ENCODE measurements at regions not wholly inside any gene's neighbourhood (a gene's known extent, or its start where the extent isn't known, plus 50 kb on each side); places are given as distances from the start of the nearest gene placed in this dataset.

DNA sequence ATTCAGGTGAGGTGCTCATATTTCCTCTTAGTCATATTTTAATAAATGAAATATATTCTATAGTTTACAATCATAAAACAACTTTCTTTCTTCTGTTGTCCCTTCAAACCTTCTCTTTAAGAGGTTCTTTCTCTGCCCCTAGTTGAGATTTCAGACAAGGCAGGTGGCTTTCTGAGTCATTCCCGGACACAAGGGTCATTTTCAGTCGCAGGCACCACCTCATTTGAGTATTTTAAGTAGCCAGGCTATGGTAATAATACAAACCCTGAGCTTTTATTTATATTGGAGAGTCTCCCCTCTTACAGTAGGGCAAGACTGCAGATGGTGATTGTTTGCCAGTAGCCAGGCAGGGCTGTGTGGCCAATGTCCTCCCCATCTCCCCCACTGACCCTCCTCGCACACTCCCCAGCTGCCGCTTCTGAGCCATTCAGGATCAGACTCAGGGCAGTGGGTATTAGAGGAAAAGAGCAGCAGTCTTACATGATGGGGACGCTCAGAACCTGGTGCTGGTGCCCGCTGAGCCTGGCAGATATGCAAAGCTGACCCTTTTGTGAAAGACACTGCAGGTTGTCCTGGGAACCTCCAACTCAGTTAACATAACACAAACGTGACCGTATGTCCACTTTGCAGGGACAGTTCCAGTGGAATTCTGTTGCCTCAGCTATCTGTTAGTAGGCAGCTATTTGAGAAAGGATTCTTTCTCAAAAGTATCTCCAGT is 101.1 kb upstream of the BCL2L14 start:
- no peaks in the 10 kb centered on the region for H3K9me3 ChIP-seq
- DNase-seq = no peak
- H3K27ac ChIP-seq = no peak overlapping the region
- TF ChIP-seq, protein P1, sequence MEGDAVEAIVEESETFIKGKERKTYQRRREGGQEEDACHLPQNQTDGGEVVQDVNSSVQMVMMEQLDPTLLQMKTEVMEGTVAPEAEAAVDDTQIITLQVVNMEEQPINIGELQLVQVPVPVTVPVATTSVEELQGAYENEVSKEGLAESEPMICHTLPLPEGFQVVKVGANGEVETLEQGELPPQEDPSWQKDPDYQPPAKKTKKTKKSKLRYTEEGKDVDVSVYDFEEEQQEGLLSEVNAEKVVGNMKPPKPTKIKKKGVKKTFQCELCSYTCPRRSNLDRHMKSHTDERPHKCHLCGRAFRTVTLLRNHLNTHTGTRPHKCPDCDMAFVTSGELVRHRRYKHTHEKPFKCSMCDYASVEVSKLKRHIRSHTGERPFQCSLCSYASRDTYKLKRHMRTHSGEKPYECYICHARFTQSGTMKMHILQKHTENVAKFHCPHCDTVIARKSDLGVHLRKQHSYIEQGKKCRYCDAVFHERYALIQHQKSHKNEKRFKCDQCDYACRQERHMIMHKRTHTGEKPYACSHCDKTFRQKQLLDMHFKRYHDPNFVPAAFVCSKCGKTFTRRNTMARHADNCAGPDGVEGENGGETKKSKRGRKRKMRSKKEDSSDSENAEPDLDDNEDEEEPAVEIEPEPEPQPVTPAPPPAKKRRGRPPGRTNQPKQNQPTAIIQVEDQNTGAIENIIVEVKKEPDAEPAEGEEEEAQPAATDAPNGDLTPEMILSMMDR (IDR thresholded peaks at IDR 0.05) = no peak
- no peak for TF ChIP-seq POLR2A (IDR thresholded peaks at IDR 0.05)
- H3K27me3 ChIP-seq = no peaks in the 10 kb centered on the region
- no peak overlapping the region for H3K4me3 ChIP-seq
- no peaks in the 10 kb centered on the region for H3K4me1 ChIP-seq
- no peaks in the 10 kb centered on the region for H3K36me3 ChIP-seq

DNA sequence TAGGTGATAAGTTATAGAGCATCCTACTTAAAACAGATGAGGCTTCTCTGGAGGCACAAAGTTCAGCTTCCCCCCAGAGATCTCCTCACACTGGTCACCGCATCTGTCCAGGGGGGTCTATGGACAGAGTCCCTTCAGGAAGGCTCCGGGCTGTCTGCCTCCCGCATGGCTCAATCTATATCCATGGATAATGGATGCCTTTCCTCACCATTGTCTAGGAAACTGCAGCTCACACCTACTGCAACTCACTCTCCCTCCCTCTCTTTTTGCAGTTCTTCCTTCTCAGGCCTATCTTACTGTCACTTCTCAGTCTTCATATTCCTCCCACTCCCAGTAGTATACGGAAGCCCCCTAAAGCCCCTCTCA is 100.6 kb upstream of the BCL2L14 start:
- no peak for TF ChIP-seq POLR2A (IDR thresholded peaks at IDR 0.05)
- TF ChIP-seq, protein P1 (IDR thresholded peaks at IDR 0.05) = no peak
- H3K36me3 ChIP-seq = no peaks in the 10 kb centered on the region

DNA sequence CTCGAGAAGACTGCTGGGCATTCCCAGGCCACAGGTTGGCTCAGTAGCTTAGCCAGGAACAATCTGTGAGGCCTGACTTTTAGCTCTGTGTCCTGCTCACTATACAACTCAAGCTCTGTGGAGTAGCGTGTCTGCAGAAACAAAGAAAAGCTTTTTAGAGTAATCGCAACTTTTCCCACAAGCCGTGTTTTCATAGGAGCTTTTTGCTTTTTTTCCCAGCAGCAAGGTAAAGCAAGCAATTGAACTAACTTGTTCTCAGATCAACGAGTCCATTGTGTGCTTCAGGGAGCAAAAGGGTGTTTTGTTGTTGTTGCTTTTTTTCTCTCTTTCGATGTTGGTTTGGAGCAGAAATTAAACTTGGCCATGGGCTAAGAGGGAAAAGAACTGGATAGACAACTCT is 97.3 kb upstream of the BCL2L14 start:
- H3K36me3 ChIP-seq = no peaks in the 10 kb centered on the region
- DNase-seq = no peak
- TF ChIP-seq POLR2A (IDR thresholded peaks at IDR 0.05) = no peak
- TF ChIP-seq, protein P1 (IDR thresholded peaks at IDR 0.05) = no peak
- no peak overlapping the region for H3K4me3 ChIP-seq
- no peaks in the 10 kb centered on the region for H3K27me3 ChIP-seq
- no peaks in the 10 kb centered on the region for H3K9me3 ChIP-seq
- no peaks in the 10 kb centered on the region for H3K4me1 ChIP-seq
- no peak overlapping the region for H3K27ac ChIP-seq

More for the DNA sequence above, 100.6 kb upstream of the BCL2L14 start:
- Histone ChIP-seq H3K4me1 (no peaks in the 10 kb centered on the region), H3K27me3 (no peaks in the 10 kb centered on the region), H3K9me3 (no peaks in the 10 kb centered on the region), H3K4me3 (no peak overlapping the region), H3K27ac (no peak overlapping the region)
- DNase-seq = no peak

DNA sequence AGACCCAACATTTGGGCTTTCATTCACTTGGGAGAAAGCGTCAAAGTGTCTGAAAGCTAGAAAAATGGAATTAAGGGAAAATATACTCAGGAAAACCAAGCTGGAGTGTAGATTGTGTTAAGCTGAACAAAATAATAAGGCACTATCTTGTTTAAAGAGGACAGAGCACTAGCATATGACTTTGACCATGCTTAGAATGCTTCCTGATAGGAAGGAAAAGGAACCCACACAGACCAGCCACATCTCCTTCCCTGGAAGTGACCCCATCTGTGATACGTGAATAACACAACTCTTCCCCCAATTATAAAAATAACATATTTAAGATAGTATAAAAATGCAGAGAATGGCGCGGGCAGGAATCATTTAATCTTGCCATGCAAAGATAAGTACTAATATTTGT is 94.7 kb upstream of the BCL2L14 start:
- no peak for DNase-seq
- Histone ChIP-seq H3K4me1 (no peaks in the 10 kb centered on the region), H3K4me3 (no peak overlapping the region), H3K9me3 (no peaks in the 10 kb centered on the region), H3K36me3 (no peaks in the 10 kb centered on the region), H3K27me3 (no peaks in the 10 kb centered on the region), H3K27ac (no peak overlapping the region)
- TF ChIP-seq POLR2A (IDR thresholded peaks at IDR 0.05) = no peak
- TF ChIP-seq, protein P1 (IDR thresholded peaks at IDR 0.05) = no peak

DNA sequence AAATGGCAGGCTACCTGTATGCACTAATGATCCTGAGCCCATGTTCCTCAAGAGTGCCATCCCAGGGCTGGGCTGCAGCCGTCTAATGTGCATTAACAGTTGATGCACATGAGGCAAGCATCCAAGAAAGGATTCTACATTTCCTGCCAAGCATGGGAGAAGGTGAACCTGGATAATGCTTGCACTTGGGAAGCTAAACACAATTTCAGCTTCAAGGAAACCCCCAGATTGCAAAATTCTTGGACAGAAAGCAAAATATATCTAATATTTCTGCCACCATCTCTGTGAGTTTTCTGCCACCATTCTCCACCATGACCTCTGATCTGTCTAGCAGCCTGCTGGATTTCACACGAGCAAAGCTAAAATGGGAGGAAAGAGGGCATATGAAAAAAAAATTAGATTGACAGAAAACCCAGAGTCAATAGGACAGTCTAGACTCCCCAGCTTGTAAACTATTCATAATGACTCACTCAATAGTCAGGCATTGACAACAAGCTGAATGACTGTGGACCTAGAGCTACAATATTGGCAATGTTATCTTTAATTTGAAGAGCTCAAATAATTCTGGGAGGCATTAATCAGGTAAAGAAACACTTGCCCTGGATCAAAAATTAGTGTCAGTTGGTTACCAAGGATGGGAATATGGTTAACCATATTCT is 91.9 kb upstream of the BCL2L14 start:
- no peaks in the 10 kb centered on the region for H3K27me3 ChIP-seq
- no peaks in the 10 kb centered on the region for H3K36me3 ChIP-seq
- TF ChIP-seq, protein P1 (IDR thresholded peaks at IDR 0.05) = no peak
- TF ChIP-seq POLR2A (IDR thresholded peaks at IDR 0.05) = no peak
- no peaks in the 10 kb centered on the region for H3K4me1 ChIP-seq
- no peak overlapping the region for H3K27ac ChIP-seq
- no peak for DNase-seq
- H3K9me3 ChIP-seq = no peaks in the 10 kb centered on the region
- H3K4me3 ChIP-seq = no peak overlapping the region
